OCI-LY1 (cell line): ENCODE measurements at regions not wholly inside any gene's neighbourhood (a gene's known extent, or its start where the extent isn't known, plus 50 kb on each side); places are given as distances from the start of the nearest gene placed in this dataset.

Experiments used
- H2AFZ ChIP-seq: fragments of 200-600 bp; sonication (generic), shearing (Covaris generic); 2 replicates; pipeline ENCODE4 v1.6.0; 2014; ENCODE audit warnings: antibody characterized with exemption, mild to moderate bottlenecking, low read length
- H3F3A ChIP-seq: fragments of 200-600 bp; sonication (generic), shearing (Covaris generic); 2 replicates; pipeline ENCODE4 v1.6.0; 2014; ENCODE audit warnings: mild to moderate bottlenecking, antibody characterized with exemption, low read length, moderate library complexity; ENCODE audit not compliant: insufficient read depth
- H3K27ac ChIP-seq: fragments of 200-600 bp; sonication (generic); 2 replicates; pipeline ENCODE4 v1.5.1; 2014; ENCODE audit warnings: low read length, mixed run types, mild to moderate bottlenecking, low read depth; ENCODE audit not compliant: poor library complexity, severe bottlenecking
- H3K27me3 ChIP-seq: fragments of 200-600 bp; sonication (generic); 2 replicates; pipeline ENCODE4 v1.6.0; 2014; ENCODE audit warnings: antibody characterized with exemption, mild to moderate bottlenecking, low read length, moderate library complexity; ENCODE audit not compliant: insufficient read depth
- H3K36me3 ChIP-seq: fragments of 200-600 bp; sonication (generic); 2 replicates; pipeline ENCODE4 v1.6.1; 2014; ENCODE audit warnings: mild to moderate bottlenecking, antibody characterized with exemption, low read length, moderate library complexity, mixed read lengths; ENCODE audit not compliant: insufficient read depth
- H3K4me1 ChIP-seq: fragments of 200-600 bp; sonication (generic); 2 replicates; pipeline ENCODE4 v1.5.1; 2014; ENCODE audit warnings: mild to moderate bottlenecking, low read length, moderate library complexity; ENCODE audit not compliant: insufficient read depth, severe bottlenecking
- H3K4me2 ChIP-seq: fragments of 200-600 bp; sonication (generic), shearing (Covaris generic); 2 replicates; pipeline ENCODE4 v1.6.1; 2014; ENCODE audit warnings: low read length
- H3K4me3 ChIP-seq: fragments of 200-600 bp; sonication (generic); 2 replicates; pipeline ENCODE4 v1.5.1; 2014; ENCODE audit warnings: low read length, low read depth, mild to moderate bottlenecking, mixed read lengths; ENCODE audit not compliant: poor library complexity, severe bottlenecking
- H3K79me2 ChIP-seq: fragments of 200-600 bp; shearing (Covaris generic); 2 replicates; pipeline ENCODE4 v1.6.1; 2016; ENCODE audit warnings: mixed run types, low read length, mixed read lengths; ENCODE audit not compliant: insufficient read depth
- H3K9ac ChIP-seq: fragments of 200-600 bp; sonication (generic), shearing (Covaris generic); 2 replicates; pipeline ENCODE4 v1.6.1; 2014; ENCODE audit warnings: mild to moderate bottlenecking, low read length, mixed read lengths
- H3K9me2 ChIP-seq: fragments of 200-600 bp; sonication (generic), shearing (Covaris generic); 2 replicates; pipeline ENCODE4 v1.6.1; 2014; ENCODE audit warnings: low read depth, mild to moderate bottlenecking, low read length, mixed read lengths
- H3K9me3 ChIP-seq: fragments of 200-600 bp; shearing (Covaris generic); 2 replicates; pipeline ENCODE4 v1.6.1; 2014; ENCODE audit warnings: low read length, mixed read lengths
- H4K20me1 ChIP-seq: fragments of 200-600 bp; sonication (generic), shearing (Covaris generic); 2 replicates; pipeline ENCODE4 v1.6.0; 2016; ENCODE audit warnings: mild to moderate bottlenecking, low read length; ENCODE audit not compliant: insufficient read depth
- CTCF ChIP-seq: fragments of 200-600 bp; sonication (generic), shearing (Covaris generic); IDR thresholded peaks from 2 replicates; pipeline ENCODE4 v1.5.1; 2017; ENCODE audit warnings: mild to moderate bottlenecking, antibody characterized with exemption, low read length, moderate library complexity, mixed read lengths
- EZH2 ChIP-seq: fragments of 200-600 bp; sonication (generic), shearing (Covaris generic); IDR thresholded peaks from 2 replicates; pipeline ENCODE4 v1.8.0; 2017; ENCODE audit warnings: borderline replicate concordance, mixed run types, mild to moderate bottlenecking, antibody characterized with exemption, low read length, moderate library complexity, mixed read lengths

- Histone ChIP-seq H3K4me2 (no peak overlapping the region), H3K9ac (no peak overlapping the region), H3F3A (no peaks in the 10 kb centered on the region), H3K9me3 (no peaks in the 10 kb centered on the region), H3K79me2 (no peaks in the 10 kb centered on the region), H3K36me3 (no peaks in the 10 kb centered on the region), H3K27me3 (no peaks in the 10 kb centered on the region), H3K4me1 (no peaks in the 10 kb centered on the region), H3K27ac (no peak overlapping the region), H3K9me2 (no peaks in the 10 kb centered on the region), H3K4me3 (no peak overlapping the region), H2AFZ (no peak overlapping the region), H4K20me1 (no peaks in the 10 kb centered on the region)
- TF ChIP-seq EZH2 (no peak), CTCF (no peak)
These were observed 619.0 kb downstream of the SOX6 start for GRCh38 chr11:15737320-15737719.

- Histone ChIP-seq H3K36me3 (no peaks in the 10 kb centered on the region), H3K9me2 (no peaks in the 10 kb centered on the region), H3K4me2 (no peak overlapping the region), H3K27ac (no peak overlapping the region), H3K4me3 (no peak overlapping the region), H3K4me1 (no peaks in the 10 kb centered on the region), H3K9me3 (no peaks in the 10 kb centered on the region), H4K20me1 (no peaks in the 10 kb centered on the region), H3K9ac (no peak overlapping the region), H2AFZ (no peak overlapping the region), H3K27me3 (no peaks in the 10 kb centered on the region), H3F3A (no peaks in the 10 kb centered on the region), H3K79me2 (no peaks in the 10 kb centered on the region)
- TF ChIP-seq EZH2 (no peak), CTCF (no peak)
These were observed 617.4 kb downstream of the SOX6 start for GRCh38 chr11:15738931-15739330.

- no peaks in the 10 kb centered on the region for H3K79me2 ChIP-seq
- no peaks in the 10 kb centered on the region for H4K20me1 ChIP-seq
- no peak overlapping the region for H3K9ac ChIP-seq
- no peaks in the 10 kb centered on the region for H3K27me3 ChIP-seq
- H2AFZ ChIP-seq = no peak overlapping the region
- no peaks in the 10 kb centered on the region for H3K36me3 ChIP-seq
- H3K9me2 ChIP-seq = no peaks in the 10 kb centered on the region
- no peak overlapping the region for H3K4me3 ChIP-seq
- H3K4me2 ChIP-seq = no peak overlapping the region
- TF ChIP-seq EZH2 (no peak), CTCF (no peak)
- no peaks in the 10 kb centered on the region for H3F3A ChIP-seq
- no peak overlapping the region for H3K27ac ChIP-seq
- no peaks in the 10 kb centered on the region for H3K4me1 ChIP-seq
- H3K9me3 ChIP-seq = no peaks in the 10 kb centered on the region
These were observed 613.5 kb downstream of the SOX6 start for GRCh38 chr11:15742626-15743519.
